HG02798 (cell line): ENCODE measurements at regions not wholly inside any gene's neighbourhood (a gene's known extent, or its start where the extent isn't known, plus 50 kb on each side); places are given as distances from the start of the nearest gene placed in this dataset.
"Not testable (repeated sequence)": the region's sequence is repeated elsewhere in the genome, so short reads cannot be mapped to it uniquely, and the experiment has no call there.

Experiments
- ATAC-seq: cut with Tn5 transposase; IDR thresholded peaks from one replicate; pipeline ENCODE4 v1.9.1; 2021; ENCODE audit warnings: mild to moderate bottlenecking; ENCODE audit not compliant: unreplicated experiment, poor library complexity

GRCh38 chr16:79381603-79382042 is 218.9 kb downstream of the MAF start:
- no peak for ATAC-seq

GRCh38 chr16:79380995-79381602 is 219.4 kb downstream of the MAF start:
- no peak for ATAC-seq

- no peak for ATAC-seq
These were observed 221.4 kb downstream of the MAF start for GRCh38 chr16:79379095-79379494.

GRCh38 chr16:79377082-79377481 is 223.5 kb downstream of the MAF start:
- not testable (repeated sequence) for ATAC-seq

GRCh38 chr16:79375351-79375750 is 225.2 kb downstream of the MAF start:
- ATAC-seq, result no peak

DNA sequence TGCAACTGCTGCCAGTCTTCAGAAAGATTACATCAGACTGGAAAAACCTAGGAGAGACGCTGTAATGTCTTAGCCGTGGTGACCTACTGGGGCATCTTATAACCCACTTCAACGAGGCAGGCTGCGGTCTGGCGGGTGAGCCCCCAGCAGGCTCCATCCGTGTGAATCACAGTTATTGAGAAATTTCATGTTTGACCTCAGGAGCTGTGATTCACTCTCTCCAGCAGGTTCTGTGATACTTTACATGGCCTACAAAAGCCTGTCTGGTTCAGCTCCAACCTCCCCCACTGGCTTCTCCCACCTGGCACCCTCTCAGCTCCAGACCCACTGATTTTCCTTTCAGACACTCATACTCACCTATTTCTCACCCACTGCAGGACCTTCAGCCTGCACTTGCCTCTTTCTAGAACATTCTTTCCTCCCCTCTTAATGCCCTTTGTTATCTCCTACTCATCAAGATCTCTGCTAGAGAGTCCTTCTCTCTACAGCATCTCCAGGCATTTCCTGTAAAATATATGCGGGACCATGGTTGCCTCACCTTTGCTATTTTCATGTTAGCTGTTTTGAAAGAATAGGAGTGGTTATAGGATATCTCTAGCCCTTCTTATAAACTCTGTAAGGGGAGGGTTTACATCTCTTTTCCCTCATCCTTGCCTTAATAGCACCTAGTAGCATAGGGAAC is 227.9 kb downstream of the MAF start:
- no peak for ATAC-seq

- no peak for ATAC-seq
These were observed 229.8 kb downstream of the MAF start for GRCh38 chr16:79370736-79371135.

- ATAC-seq, result no peak
These were observed 230.7 kb downstream of the MAF start for GRCh38 chr16:79369796-79370195.

GRCh38 chr16:79367822-79368221 is 232.7 kb downstream of the MAF start:
- no peak for ATAC-seq

DNA sequence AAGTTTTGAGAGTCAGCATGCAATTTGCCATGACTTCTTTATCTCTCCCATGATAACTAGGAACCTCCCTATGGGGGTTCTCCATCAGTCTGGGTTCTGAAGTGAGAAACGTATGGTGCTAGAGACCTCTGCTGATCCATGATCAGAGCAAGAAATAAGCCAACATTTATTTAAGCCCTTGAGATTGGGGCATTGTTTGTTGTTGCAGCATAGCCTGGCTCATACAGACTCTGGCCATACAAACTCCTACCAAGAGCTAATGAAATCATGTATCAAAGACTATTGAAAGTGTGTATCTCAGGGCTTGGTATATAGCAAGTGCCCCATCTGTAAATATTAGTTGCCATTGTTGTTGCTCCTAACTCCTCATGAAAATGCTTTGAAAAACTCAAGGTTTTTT is 233.9 kb downstream of the MAF start:
- no peak for ATAC-seq

DNA sequence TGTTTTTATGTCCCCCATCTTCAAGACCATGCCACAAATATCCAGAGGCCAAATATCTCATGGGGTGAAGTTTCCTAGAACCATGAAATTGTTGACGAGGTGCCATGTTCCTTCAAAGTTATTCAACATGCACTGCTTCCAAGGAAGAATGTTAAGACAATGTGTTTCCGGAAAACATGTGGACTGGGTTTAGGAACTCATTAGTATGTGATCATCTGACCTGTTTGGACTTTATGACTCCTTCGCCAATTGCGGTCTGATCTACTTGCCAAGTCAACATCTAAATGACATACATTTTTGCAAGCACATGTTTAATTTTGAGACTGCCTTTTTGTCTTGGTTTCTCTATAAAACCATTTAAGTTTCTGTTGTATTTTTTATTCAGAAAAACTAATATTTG is 234.8 kb downstream of the MAF start:
- ATAC-seq, result no peak

- ATAC-seq, result no peak
These were observed 237.1 kb downstream of the MAF start for GRCh38 chr16:79363484-79363883.

- ATAC-seq, result no peak
These were observed 237.5 kb downstream of the MAF start for GRCh38 chr16:79363035-79363434.

GRCh38 chr16:79362300-79362970 is 238.1 kb downstream of the MAF start:
- ATAC-seq, result no peak

DNA sequence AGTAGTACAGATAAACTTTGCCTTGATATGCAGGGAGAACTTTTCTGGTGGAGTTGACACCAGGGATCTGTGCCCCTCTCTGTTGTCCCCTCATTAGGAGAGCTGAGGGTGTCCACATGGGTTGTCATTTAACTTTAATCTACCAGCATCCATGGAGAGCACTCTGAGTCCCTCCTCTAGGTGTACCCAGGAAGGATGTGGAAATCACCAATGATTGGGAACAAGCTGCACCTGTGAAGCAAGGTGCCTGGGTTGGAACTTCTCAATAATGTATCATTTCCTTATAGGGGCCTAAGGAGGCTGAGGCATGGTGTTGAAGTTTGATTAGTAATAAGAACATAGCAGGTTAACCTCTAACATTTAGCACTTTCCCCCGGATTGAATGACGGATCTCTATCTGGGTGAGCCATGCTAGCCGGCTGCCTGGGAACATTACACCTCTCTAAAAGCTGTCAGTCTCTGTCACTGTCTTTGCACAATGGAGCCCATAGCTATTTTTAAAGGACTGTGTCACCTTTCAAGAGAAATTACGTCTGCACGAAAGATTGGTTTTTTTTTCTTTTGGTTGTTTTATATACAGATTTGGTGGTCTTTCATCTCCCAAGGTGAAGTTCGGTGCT is 239.3 kb downstream of the MAF start:
- no peak for ATAC-seq

- no peak for ATAC-seq
These were observed 240.3 kb downstream of the MAF start for GRCh38 chr16:79360267-79360666.

DNA sequence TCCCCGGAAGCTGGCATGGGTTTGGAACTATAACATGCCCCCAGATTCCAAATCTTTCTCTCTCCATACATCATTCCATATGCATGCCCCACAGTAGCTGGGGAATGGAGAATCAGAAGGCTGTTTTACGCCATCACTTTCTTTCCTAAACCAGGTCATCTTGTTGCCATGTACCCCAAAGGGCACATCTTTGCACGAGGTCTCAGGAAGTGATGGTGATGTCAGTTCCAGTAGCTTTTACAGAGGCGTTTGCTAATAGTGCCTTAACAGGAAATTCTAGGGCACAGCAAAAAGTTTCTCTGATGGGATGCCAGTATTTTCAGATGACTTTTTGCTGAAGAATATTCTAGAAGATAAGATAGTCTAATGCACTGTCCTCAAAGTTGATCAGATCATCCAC is 241.5 kb downstream of the MAF start:
- no peak for ATAC-seq

- no peak for ATAC-seq
These were observed 242.3 kb downstream of the MAF start for GRCh38 chr16:79358188-79358587.

DNA sequence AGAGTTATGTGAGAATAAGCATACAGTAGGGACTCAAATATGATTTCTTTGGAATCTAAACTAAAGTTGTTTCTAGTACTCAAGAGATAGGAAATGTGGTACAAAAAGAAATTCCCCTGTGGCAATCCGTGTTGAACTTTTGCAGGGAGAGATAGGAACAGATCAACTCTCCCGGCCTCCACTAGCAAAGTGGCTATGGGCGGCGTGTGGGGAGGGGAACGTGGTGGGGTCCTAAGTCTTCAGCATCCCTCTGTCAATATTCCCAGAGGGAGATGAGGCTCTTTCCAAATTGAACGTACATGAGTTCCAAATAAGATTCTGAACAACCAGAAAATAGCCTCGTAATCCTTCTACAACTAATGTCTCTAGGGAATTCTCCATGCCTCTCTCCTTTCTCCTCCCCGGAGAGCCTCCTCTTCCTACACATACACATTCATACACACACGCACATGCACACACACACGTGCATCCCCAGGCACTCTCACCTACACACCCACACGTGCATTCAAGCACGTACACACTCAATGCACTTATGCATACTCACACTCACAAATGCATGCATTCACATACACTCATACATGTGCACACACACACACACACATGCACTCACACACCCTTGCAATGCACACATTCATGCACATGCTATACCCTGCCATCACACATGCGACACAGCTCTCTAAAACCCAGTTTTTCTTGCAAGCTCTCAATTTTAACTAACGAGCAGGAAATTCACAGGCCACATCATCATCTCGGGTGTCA is 244.8 kb downstream of the MAF start:
- no peak for ATAC-seq

- no peak for ATAC-seq
These were observed 248.6 kb downstream of the MAF start for GRCh38 chr16:79351927-79352326.

DNA sequence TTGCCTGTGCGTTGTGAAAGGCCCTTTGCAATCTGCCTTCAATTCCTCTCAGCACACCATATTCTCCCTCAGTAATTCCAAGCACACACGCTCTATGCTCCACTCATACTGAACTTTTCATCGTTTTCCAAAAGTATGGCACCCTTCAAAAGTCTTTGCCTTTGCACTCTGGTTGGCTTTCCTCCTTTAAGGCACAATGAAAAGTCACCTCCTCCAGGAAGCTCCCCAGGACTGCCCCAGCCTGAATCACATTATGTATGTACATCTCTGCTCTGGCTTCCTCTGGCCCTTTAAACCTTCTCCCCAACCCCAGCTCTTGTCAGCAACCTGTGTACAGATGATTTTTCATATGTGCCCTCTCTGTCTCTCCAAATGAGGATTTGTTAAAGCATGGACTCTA is 250.7 kb downstream of the MAF start:
- no peak for ATAC-seq
